Naive thymus-derived CD4-positive, alpha-beta T cell (primary cell): ENCODE measurements at regions not wholly inside any gene's neighbourhood (a gene's known extent, or its start where the extent isn't known, plus 50 kb on each side); places are given as distances from the start of the nearest gene placed in this dataset.

ENCODE experiments used
- ATAC-seq: fragments of 150-1000 bp; cut with Tn5 transposase; 2 replicates; pipeline ENCODE4 v1.10.0; 2021; ENCODE audit warnings: mild to moderate bottlenecking, moderate library complexity
- CTCF ChIA-PET: fragments of 350-600 bp; sonication (Branson Sonifier 250); formaldehyde crosslinking; loops from one replicate; lab custom pipeline; 2021; ENCODE audit warnings: antibody characterized with exemption; lab: Charles Lee
- POLR2A ChIA-PET: fragments of 350-600 bp; sonication (Branson Sonifier 250); formaldehyde crosslinking; loops from one replicate; lab custom pipeline; 2021; ENCODE audit warnings: antibody characterized with exemption, inconsistent platforms; lab: Charles Lee
- DNase-seq, 9 donors: peaks; one replicate each; pipeline versions ENCODE4 v3.0.0 to v3.0.0-alpha.2; 2020 to 2022; ENCODE audit warnings: mixed read lengths in 1 of 9
- H3K27ac ChIP-seq: one replicate; pipeline ENCODE4 v1.7.0; 2013; ENCODE audit warnings: mild to moderate bottlenecking, low read depth, low read length, moderate library complexity
- H3K27me3 ChIP-seq, 2 donors: one replicate each; pipeline ENCODE4 v1.7.0; 2013; ENCODE audit warnings: low read length in 2 of 2, mild to moderate bottlenecking in 2 of 2, moderate library complexity in 2 of 2; ENCODE audit not compliant: control insufficient read depth in 2 of 2, insufficient read depth in 2 of 2
- H3K36me3 ChIP-seq, 3 experiments: 1 replicate in 2 of 3; 2 replicates in 1 of 3; pipeline ENCODE4 v1.7.0; 2013; ENCODE audit warnings: low read length in 3 of 3, mild to moderate bottlenecking in 3 of 3, moderate library complexity in 1 of 3; ENCODE audit not compliant: insufficient read depth in 3 of 3, control insufficient read depth in 2 of 3
- H3K4me1 ChIP-seq, 2 donors: one replicate each; pipeline ENCODE4 v1.7.0; 2013; ENCODE audit warnings: low read length in 2 of 2, mild to moderate bottlenecking in 2 of 2, moderate library complexity in 1 of 2; ENCODE audit not compliant: control insufficient read depth in 2 of 2, insufficient read depth in 2 of 2
- H3K4me3 ChIP-seq: 2 replicates; pipeline ENCODE4 v1.7.0; 2013; ENCODE audit warnings: mild to moderate bottlenecking, low read length
- H3K9me3 ChIP-seq, 3 experiments: 1 replicate in 2 of 3; 2 replicates in 1 of 3; pipeline ENCODE4 v1.7.0; 2013; ENCODE audit warnings: low read length in 3 of 3; ENCODE audit not compliant: control insufficient read depth in 2 of 3
- H3K27ac Mint-ChIP-seq, 9 donors: one replicate each; pipeline ENCODE4 v1.8.0; 2020 to 2022; ENCODE audit warnings: mixed read lengths in 9 of 9, mild to moderate bottlenecking in 8 of 9, moderate library complexity in 5 of 9, inconsistent platforms in 2 of 9
- H3K27me3 Mint-ChIP-seq, 5 donors: one replicate each; pipeline ENCODE4 v1.8.0; 2021 to 2022; ENCODE audit warnings: mixed read lengths in 5 of 5, mild to moderate bottlenecking in 1 of 5
- H3K36me3 Mint-ChIP-seq, 5 donors: one replicate each; pipeline ENCODE4 v1.8.0; 2020 to 2022; ENCODE audit warnings: mixed read lengths in 5 of 5, mild to moderate bottlenecking in 3 of 5, inconsistent platforms in 1 of 5
- H3K4me1 Mint-ChIP-seq, 7 donors: one replicate each; pipeline ENCODE4 v1.8.0; 2020 to 2022; ENCODE audit warnings: mixed read lengths in 7 of 7, mild to moderate bottlenecking in 3 of 7, inconsistent platforms in 1 of 7
- H3K4me3 Mint-ChIP-seq, 10 donors: one replicate each; pipeline ENCODE4 v1.8.0; 2020 to 2022; ENCODE audit warnings: mild to moderate bottlenecking in 10 of 10, mixed read lengths in 10 of 10, moderate library complexity in 6 of 10, inconsistent platforms in 2 of 10
- H3K9me3 Mint-ChIP-seq, 11 donors: one replicate each; pipeline ENCODE4 v1.8.0; 2020 to 2022; ENCODE audit warnings: mixed read lengths in 11 of 11, mild to moderate bottlenecking in 4 of 11, inconsistent platforms in 1 of 11, moderate library complexity in 1 of 11
- intact Hi-C, 2 donors: fragments of 100-400 bp; cut with micrococcal nuclease; formaldehyde crosslinking; loops; one replicate each; pipeline ENCODE4 v1.15.1; 2023

DNA sequence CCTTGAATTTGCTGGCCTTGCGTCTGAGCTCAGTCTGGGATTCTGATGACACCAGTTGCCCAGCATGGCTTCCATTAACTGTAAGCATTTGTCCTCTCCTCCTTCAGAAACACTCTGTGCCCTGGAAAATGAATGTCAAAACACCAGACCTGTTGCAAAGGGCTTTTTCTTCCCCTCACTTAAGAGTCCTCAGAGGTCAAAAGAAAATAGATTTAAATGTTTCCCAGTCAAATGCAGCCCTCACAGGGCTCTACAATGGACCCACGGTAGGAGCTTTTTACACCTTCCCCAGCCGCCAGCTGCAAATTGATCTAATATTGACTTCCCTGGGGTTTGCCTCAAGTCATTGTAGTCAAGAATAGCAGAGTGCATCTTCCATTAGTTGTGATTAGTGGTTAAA lies 332.2 kb downstream of the INSC start:
- ChIA-PET POLR2A (no interaction called here), CTCF (no interaction called here)
- no peaks in the 10 kb centered on the region for H3K4me1 Mint-ChIP-seq
- H3K4me3 ChIP-seq: no peak overlapping the region
- ATAC-seq (no peak), DNase-seq (no peak)
- H3K27ac Mint-ChIP-seq: no peak overlapping the region
- no peaks in the 10 kb centered on the region for H3K9me3 ChIP-seq
- no peaks in the 10 kb centered on the region for H3K4me1 ChIP-seq
- H3K36me3 Mint-ChIP-seq: no peaks in the 10 kb centered on the region
- H3K27ac ChIP-seq: no peak overlapping the region
- peaks cover 0 to 10% (median 2%) of the 10 kb centered on the region in 11 donors for H3K9me3 Mint-ChIP-seq
- no peaks in the 10 kb centered on the region for H3K36me3 ChIP-seq
- intact Hi-C loops: no loop called here
- H3K4me3 Mint-ChIP-seq: no peak overlapping the region
- peaks cover 0 to 21% (median 0%) of the 10 kb centered on the region in 5 donors for H3K27me3 Mint-ChIP-seq
- no peaks in the 10 kb centered on the region for H3K27me3 ChIP-seq

- ATAC-seq (no peak), DNase-seq (no peak)
- no peak overlapping the region for H3K4me3 Mint-ChIP-seq
- POLR2A ChIA-PET: no interaction called here
- no peak overlapping the region for H3K27ac Mint-ChIP-seq
- H3K9me3 Mint-ChIP-seq: peaks cover 0 to 18% (median 5%) of the 10 kb centered on the region in 11 donors
- no peak overlapping the region for H3K27ac ChIP-seq
- H3K4me3 ChIP-seq: no peak overlapping the region
- intact Hi-C loops: no loop called here
- no peaks in the 10 kb centered on the region for H3K27me3 ChIP-seq
- H3K36me3 ChIP-seq: no peaks in the 10 kb centered on the region
- H3K9me3 ChIP-seq: no peaks in the 10 kb centered on the region
- peaks cover 0 to 9% (median 0%) of the 10 kb centered on the region in 5 donors for H3K27me3 Mint-ChIP-seq
- CTCF ChIA-PET: no interaction called here
- H3K4me1 Mint-ChIP-seq: no peaks in the 10 kb centered on the region
- no peaks in the 10 kb centered on the region for H3K36me3 Mint-ChIP-seq
- no peaks in the 10 kb centered on the region for H3K4me1 ChIP-seq
These were observed 337.0 kb downstream of the INSC start for GRCh38 chr11:15451713-15452112.

DNA sequence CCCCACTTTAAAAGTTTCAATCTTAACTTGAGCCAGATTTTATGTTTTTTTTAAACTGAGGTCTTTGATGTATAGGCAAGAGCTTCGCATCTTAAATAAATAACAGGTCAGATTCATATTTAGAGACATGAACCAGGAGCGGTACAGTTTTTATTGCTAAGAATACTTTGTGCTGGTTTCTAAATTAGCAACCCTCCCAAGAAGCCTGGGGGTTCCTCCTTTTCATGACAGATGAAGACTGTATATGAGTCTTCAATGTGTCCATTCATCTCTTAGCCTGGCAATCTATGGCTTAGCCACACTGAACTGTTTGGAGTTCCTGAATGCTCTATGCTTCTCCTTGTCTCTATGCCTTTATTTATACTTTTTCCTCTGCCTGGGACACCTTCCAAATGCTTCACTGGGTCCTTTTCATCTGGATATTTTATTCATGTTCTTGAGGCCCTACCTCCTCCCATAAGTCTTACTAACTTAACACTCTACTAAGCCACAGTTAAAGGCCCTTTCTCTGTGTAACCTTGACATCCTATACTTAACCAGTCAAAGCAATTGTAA lies 338.6 kb downstream of the INSC start:
- no peak overlapping the region for H3K4me3 Mint-ChIP-seq
- CTCF ChIA-PET: no interaction called here
- peaks cover 0 to 18% (median 4%) of the 10 kb centered on the region in 11 donors for H3K9me3 Mint-ChIP-seq
- H3K27me3 Mint-ChIP-seq: peaks cover 0 to 8% (median 0%) of the 10 kb centered on the region in 5 donors
- Histone ChIP-seq H3K9me3 (no peaks in the 10 kb centered on the region), H3K4me1 (no peaks in the 10 kb centered on the region), H3K27me3 (no peaks in the 10 kb centered on the region), H3K27ac (no peak overlapping the region), H3K4me3 (no peak overlapping the region), H3K36me3 (no peaks in the 10 kb centered on the region)
- DNase-seq (no peak), ATAC-seq (no peak)
- H3K27ac Mint-ChIP-seq: no peak overlapping the region
- intact Hi-C loops: no loop called here
- POLR2A ChIA-PET: no interaction called here
- no peaks in the 10 kb centered on the region for H3K36me3 Mint-ChIP-seq
- H3K4me1 Mint-ChIP-seq: no peaks in the 10 kb centered on the region

GRCh38 chr11:15468466-15468865 lies 353.7 kb downstream of the INSC start:
- Histone ChIP-seq H3K4me1 (no peaks in the 10 kb centered on the region), H3K27me3 (no peaks in the 10 kb centered on the region), H3K36me3 (no peaks in the 10 kb centered on the region), H3K4me3 (no peak overlapping the region), H3K9me3 (no peaks in the 10 kb centered on the region), H3K27ac (no peak overlapping the region)
- peaks cover 0 to 12% (median 6%) of the 10 kb centered on the region in 5 donors for H3K27me3 Mint-ChIP-seq
- H3K27ac Mint-ChIP-seq: no peak overlapping the region
- ATAC-seq: no peak
- POLR2A ChIA-PET: no interaction called here
- H3K4me1 Mint-ChIP-seq: no peaks in the 10 kb centered on the region
- H3K36me3 Mint-ChIP-seq: no peaks in the 10 kb centered on the region
- peaks cover 0 to 4% (median 0%) of the 10 kb centered on the region in 11 donors for H3K9me3 Mint-ChIP-seq
- intact Hi-C loops: no loop called here
- no peak overlapping the region for H3K4me3 Mint-ChIP-seq
- CTCF ChIA-PET: interaction anchor here (0.6 kb wide), 1 partner anchor 43 kb away, joined by 3 read pairs; no protein-coding TSS in a partner anchor
- no peak for DNase-seq

GRCh38 chr11:15471048-15471894 lies 356.5 kb downstream of the INSC start:
- Mint-ChIP-seq H3K9me3 (peaks cover 0 to 5% (median 3%) of the 10 kb centered on the region in 11 donors), H3K27ac (no peak overlapping the region), H3K27me3 (peaks cover 0 to 11% (median 2%) of the 10 kb centered on the region in 5 donors), H3K4me3 (no peak overlapping the region), H3K4me1 (no peaks in the 10 kb centered on the region), H3K36me3 (no peaks in the 10 kb centered on the region)
- Histone ChIP-seq H3K4me1 (no peaks in the 10 kb centered on the region), H3K27me3 (no peaks in the 10 kb centered on the region), H3K36me3 (no peaks in the 10 kb centered on the region), H3K27ac (no peak overlapping the region), H3K4me3 (no peak overlapping the region), H3K9me3 (no peaks in the 10 kb centered on the region)
- ChIA-PET CTCF (no interaction called here), POLR2A (no interaction called here)
- intact Hi-C loops: no loop called here
- no peak for DNase-seq
- no peak for ATAC-seq

DNA sequence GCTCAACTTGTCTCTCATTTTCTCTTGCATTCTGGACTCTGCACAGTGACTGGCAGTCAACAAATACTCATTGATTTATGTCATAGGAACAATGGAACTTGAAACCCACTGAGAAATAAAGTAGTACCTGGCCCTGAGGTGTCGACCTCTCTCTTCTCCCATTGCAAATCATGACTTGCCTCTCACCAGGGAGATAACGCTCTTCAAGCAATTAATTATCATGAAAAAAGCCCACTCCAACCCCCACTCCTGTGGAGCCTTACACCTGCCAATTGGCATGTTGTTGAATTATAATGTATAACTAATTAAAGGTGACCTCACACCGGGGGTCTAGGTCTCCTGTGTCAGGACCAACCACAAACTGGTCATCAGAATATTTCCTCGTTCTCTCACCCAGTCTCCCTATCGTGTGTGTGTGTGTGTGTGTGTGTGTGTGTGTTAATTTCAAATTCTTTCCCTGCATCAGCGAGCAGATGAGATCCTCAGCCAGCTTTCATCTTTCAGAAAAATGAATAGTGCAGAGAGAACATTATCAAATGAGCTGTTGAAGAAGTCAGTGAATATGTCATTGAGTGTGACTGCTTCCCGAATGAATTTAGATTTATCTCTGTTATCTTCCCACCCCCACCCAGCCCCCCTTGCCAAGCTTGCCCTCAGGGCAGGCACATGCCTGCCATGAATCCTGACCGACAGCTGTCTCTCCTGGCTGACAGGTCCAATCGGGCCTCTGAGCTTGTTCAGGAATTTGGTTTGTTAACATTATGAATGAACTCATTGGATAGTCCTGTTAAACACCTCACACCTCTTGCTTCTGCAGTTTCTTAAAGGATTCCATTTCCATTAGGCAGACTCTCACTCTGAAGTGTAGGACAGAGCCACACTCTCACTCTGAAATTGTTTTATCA lies 357.4 kb downstream of the INSC start:
- Mint-ChIP-seq H3K27me3 (peaks cover 0 to 7% (median 0%) of the 10 kb centered on the region in 5 donors), H3K9me3 (peaks cover 0 to 6% (median 0%) of the 10 kb centered on the region in 11 donors), H3K4me1 (no peaks in the 10 kb centered on the region), H3K4me3 (no peak overlapping the region), H3K27ac (no peak overlapping the region), H3K36me3 (no peaks in the 10 kb centered on the region)
- CTCF ChIA-PET: no interaction called here
- POLR2A ChIA-PET: no interaction called here
- no peak overlapping the region for H3K4me3 ChIP-seq
- H3K4me1 ChIP-seq: no peaks in the 10 kb centered on the region
- no peaks in the 10 kb centered on the region for H3K9me3 ChIP-seq
- no peak overlapping the region for H3K27ac ChIP-seq
- no peaks in the 10 kb centered on the region for H3K36me3 ChIP-seq
- ATAC-seq (no peak), DNase-seq (no peak)
- intact Hi-C loops: no loop called here
- no peaks in the 10 kb centered on the region for H3K27me3 ChIP-seq
